ENCODE measurements at regions not wholly inside any gene's neighbourhood (a gene's known extent, or its start where the extent isn't known, plus 50 kb on each side); places are given as distances from the start of the nearest gene placed in this dataset.

DNA sequence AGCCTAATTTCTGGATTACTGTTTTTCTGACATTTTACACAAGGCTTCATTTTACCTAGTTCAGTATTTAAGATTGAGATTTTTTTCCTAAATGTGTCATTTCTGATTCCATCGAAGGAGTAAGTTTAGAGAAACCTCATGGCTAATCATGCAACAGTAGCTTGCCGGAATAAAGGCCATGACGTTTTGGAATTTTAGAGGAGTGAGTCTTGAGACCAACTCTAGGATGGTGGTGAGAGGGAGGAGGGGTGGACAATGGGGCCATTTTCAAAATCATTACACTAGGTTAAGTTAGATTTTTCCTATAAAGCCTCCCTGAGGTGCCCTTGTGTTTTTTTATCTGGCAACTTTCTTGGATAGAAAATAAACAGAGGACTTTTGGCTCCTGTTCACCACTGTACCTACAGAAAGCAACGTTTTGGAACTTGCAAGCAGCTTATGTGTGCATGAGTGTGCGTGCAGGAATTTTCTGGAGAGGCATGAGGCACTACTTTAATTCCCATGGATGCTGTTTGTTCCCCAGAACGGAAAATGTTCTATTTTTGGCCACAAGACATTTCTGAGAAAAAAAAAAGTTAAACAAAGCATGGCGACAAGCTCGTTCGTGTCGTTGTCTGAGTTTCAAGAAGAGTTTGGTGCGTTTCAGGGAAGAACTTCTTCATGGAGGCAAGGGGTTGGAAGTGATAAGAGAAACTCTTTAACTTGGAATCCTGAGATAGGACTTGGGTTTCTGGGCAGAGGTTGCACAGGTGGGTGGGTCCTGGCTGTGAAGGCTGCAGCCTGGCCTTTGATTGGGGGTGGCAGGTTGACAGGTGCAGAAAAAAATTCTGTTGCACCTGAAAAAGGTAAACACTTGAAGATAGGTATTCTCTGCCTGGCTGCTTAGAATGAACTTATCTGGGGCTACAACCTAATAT is 178.1 kb downstream of the PTEN start:
- H3K18ac ChIP-seq (ENCODE audit: extremely low read depth, low read length): no peak overlapping the region
- no peak for FAIRE-seq
- H2BK5ac ChIP-seq (ENCODE audit: low read depth, low read length): no peak overlapping the region
- TF ChIP-seq KDM4A (IDR thresholded peaks at IDR 0.05; ENCODE audit: low read depth, low read length, severe bottlenecking): no peak
- no peak for TF ChIP-seq RNF2 (IDR thresholded peaks at IDR 0.05; ENCODE audit: borderline replicate concordance, low read depth, low read length, missing control alignments, poor library complexity, severe bottlenecking)
- TF ChIP-seq SP4 (IDR thresholded peaks at IDR 0.05; ENCODE audit: low read length): no peak
- TF ChIP-seq SIRT6 (IDR thresholded peaks at IDR 0.05; ENCODE audit: low read length): no peak
- no peak for TF ChIP-seq CREB1 (IDR thresholded peaks at IDR 0.05)
- TF ChIP-seq CBX5 (IDR thresholded peaks at IDR 0.05; ENCODE audit: low read depth, low read length): no peak
- no peak for TF ChIP-seq ZNF274 (IDR thresholded peaks at IDR 0.05; ENCODE audit: borderline replicate concordance, extremely low read depth, low read length)
- TF ChIP-seq RBBP5 (IDR thresholded peaks at IDR 0.05; ENCODE audit: borderline replicate concordance, low read depth, low read length): no peak
- no peak for TF ChIP-seq CHD1 (IDR thresholded peaks at IDR 0.05; ENCODE audit: low read depth, low read length)
- no peak for TF ChIP-seq BCL11A (IDR thresholded peaks at IDR 0.05; ENCODE audit: low read depth in 2 of 2, low read length in 2 of 2)
- TF ChIP-seq SAP30 (IDR thresholded peaks at IDR 0.05; ENCODE audit: insufficient read depth, insufficient replicate concordance, low read length): no peak
- TF ChIP-seq CTBP2 (IDR thresholded peaks at IDR 0.05; ENCODE audit: borderline replicate concordance, insufficient read depth, insufficient read length, low read length): no peak

More for the DNA sequence above, 178.1 kb downstream of the PTEN start:
- Histone ChIP-seq H3K79me2 (ENCODE audit: control insufficient read depth in 1 of 2, insufficient read depth in 2 of 2, low read length in 2 of 2) (no peaks in the 10 kb centered on the region), H3K27ac (ENCODE audit: low read depth, low read length) (no peak overlapping the region), H2BK12ac (ENCODE audit: low read depth, low read length) (no peak overlapping the region), H2AK5ac (ENCODE audit: low read depth, low read length) (no peak overlapping the region), H3K9me3 (ENCODE audit: insufficient read depth in 2 of 2, low read depth in 1 of 2, low read length in 1 of 2) (no peaks in the 10 kb centered on the region), H2AFZ (ENCODE audit: low read length) (no peak overlapping the region), H4K5ac (ENCODE audit: insufficient read length, low read depth, low read length) (no peak overlapping the region), H3K14ac (ENCODE audit: insufficient read length) (no peak overlapping the region), H2BK15ac (ENCODE audit: low read length) (no peak overlapping the region), H3K23ac (ENCODE audit: insufficient read length) (no peak overlapping the region), H4K20me1 (replicated peaks in 1 of 2; ENCODE audit: control insufficient read depth in 1 of 2, insufficient read depth in 2 of 2, low read length in 2 of 2) (no peaks in the 10 kb centered on the region), H3K79me1 (ENCODE audit: low read depth, low read length) (no peaks in the 10 kb centered on the region), H4K91ac (replicated peaks; ENCODE audit: insufficient read length, low read length) (no peak overlapping the region), H3K36me3 (ENCODE audit: control insufficient read depth in 2 of 4, insufficient read depth in 4 of 4, low read length in 3 of 4) (no peaks in the 10 kb centered on the region), H3K56ac (replicated peaks; ENCODE audit: insufficient read length, low read depth, low read length) (no peak overlapping the region), H3K23me2 (ENCODE audit: low read depth, low read length) (no peaks in the 10 kb centered on the region), H4K8ac (ENCODE audit: extremely low read depth, insufficient read depth, low read length) (no peak overlapping the region), H2BK20ac (ENCODE audit: low read length) (no peak overlapping the region), H3K27me3 (replicated peaks in 1 of 4; ENCODE audit: control insufficient read depth in 3 of 4, extremely low read depth in 1 of 4, insufficient read depth in 3 of 4, low read length in 3 of 4) (no peaks in the 10 kb centered on the region), H3K4me1 (replicated peaks in 1 of 4; ENCODE audit: control insufficient read depth in 3 of 4, insufficient read depth in 4 of 4, low read length in 3 of 4) (peaks cover 0 to 10% (median 8%) of the 10 kb centered on the region in 4 experiments; a peak in 2 of 7 replicates), H3K4ac (replicated peaks; ENCODE audit: insufficient read length, low read depth, low read length) (no peak overlapping the region), H3K4me2 (ENCODE audit: insufficient read depth in 1 of 2, low read depth in 2 of 2, low read length in 2 of 2) (no peak overlapping the region), H3K9ac (replicated peaks in 1 of 4; ENCODE audit: extremely low read depth in 1 of 4, low read depth in 3 of 4, low read length in 3 of 4) (no peak overlapping the region), H2BK120ac (replicated peaks; ENCODE audit: low read depth, low read length) (no peak overlapping the region), H3K4me3 (ENCODE audit: extremely low read depth in 1 of 4, insufficient read depth in 2 of 4, low read depth in 3 of 4, low read length in 4 of 4) (no peak overlapping the region)
- WGBS, 2 experiments (ENCODE audit: extremely low coverage in 1 of 2, insufficient coverage in 1 of 2, insufficient read length in 1 of 2, insufficient replicate concordance in 2 of 2, low coverage in 1 of 2, low lambda C conversion rate in 2 of 2, missing lambda C conversion rate in 1 of 2): 86% methylated on average over 11 of the region's 11 CpGs; no CpG with 5 or more reads in 1 of the 2 experiments
- POLR2A ChIA-PET (ENCODE audit: partially characterized antibody): interaction anchor here (1.1 kb wide), 1 partner anchor 178 kb away, joined by 3 read pairs; the partner anchor contains the start of genes KLLN and PTEN
- CTCF ChIA-PET (ENCODE audit: partially characterized antibody): no interaction called here
- DNase-seq (ENCODE audit: low read depth in 1 of 2, low spot score in 2 of 2): no peak

All from H1 (cell line).